ENCODE measurements at regions not wholly inside any gene's neighbourhood (a gene's known extent, or its start where the extent isn't known, plus 50 kb on each side); places are given as distances from the start of the nearest gene placed in this dataset.

GRCh38 chr4:36757580-36758311 lies 476.3 kb downstream of the DTHD1 start (continued):
- TF ChIP-seq CREB5 (CRISPR knock-in tag; IDR thresholded peaks at IDR 0.05) (0 out of 2 replicates have a peak, but pooled peaks have one; percentile 24), RNF2 (IDR thresholded peaks at IDR 0.05) (no peak), THAP12 (CRISPR knock-in tag; IDR thresholded peaks at IDR 0.05) (no peak), CLOCK (CRISPR knock-in tag; IDR thresholded peaks at IDR 0.05; ENCODE audit: borderline replicate concordance) (0 out of 2 replicates have a peak, but pooled peaks have one; percentile 64), LEF1 (IDR thresholded peaks at IDR 0.05) (no peak), MBD2 (IDR thresholded peaks at IDR 0.05; ENCODE audit: borderline replicate concordance, low read depth) (no peak), POLR2H (tag; IDR thresholded peaks at IDR 0.05; ENCODE audit: low read depth) (peak; percentile 74), RFX5 (IDR thresholded peaks at IDR 0.05; ENCODE audit: low read depth, low read length) (no peak), ADNP (tag; IDR thresholded peaks at IDR 0.05) (no peak), NFXL1 (CRISPR knock-in tag; IDR thresholded peaks at IDR 0.05) (peak; percentile 94), E2F3 (CRISPR knock-in tag; IDR thresholded peaks at IDR 0.05) (peak; percentile 52; the same call in 1 of the 2 replicates), ZNF639 (CRISPR knock-in tag; conservative IDR thresholded peaks at IDR 0.05 in 1 of 2, IDR thresholded peaks at IDR 0.05 in 1 of 2) (peak in 1 of 2 experiments; percentile 77; a peak in 2 of 4 replicates), CEBPG (CRISPR knock-in tag; IDR thresholded peaks at IDR 0.05) (no peak), CEBPG (tag; conservative IDR thresholded peaks at IDR 0.05 in 1 of 2, IDR thresholded peaks at IDR 0.05 in 1 of 2) (no peak)
- TF ChIP-seq, protein P1, sequence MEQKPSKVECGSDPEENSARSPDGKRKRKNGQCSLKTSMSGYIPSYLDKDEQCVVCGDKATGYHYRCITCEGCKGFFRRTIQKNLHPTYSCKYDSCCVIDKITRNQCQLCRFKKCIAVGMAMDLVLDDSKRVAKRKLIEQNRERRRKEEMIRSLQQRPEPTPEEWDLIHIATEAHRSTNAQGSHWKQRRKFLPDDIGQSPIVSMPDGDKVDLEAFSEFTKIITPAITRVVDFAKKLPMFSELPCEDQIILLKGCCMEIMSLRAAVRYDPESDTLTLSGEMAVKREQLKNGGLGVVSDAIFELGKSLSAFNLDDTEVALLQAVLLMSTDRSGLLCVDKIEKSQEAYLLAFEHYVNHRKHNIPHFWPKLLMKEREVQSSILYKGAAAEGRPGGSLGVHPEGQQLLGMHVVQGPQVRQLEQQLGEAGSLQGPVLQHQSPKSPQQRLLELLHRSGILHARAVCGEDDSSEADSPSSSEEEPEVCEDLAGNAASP (IDR thresholded peaks at IDR 0.05) = no peak
- TF ChIP-seq, protein P2, sequence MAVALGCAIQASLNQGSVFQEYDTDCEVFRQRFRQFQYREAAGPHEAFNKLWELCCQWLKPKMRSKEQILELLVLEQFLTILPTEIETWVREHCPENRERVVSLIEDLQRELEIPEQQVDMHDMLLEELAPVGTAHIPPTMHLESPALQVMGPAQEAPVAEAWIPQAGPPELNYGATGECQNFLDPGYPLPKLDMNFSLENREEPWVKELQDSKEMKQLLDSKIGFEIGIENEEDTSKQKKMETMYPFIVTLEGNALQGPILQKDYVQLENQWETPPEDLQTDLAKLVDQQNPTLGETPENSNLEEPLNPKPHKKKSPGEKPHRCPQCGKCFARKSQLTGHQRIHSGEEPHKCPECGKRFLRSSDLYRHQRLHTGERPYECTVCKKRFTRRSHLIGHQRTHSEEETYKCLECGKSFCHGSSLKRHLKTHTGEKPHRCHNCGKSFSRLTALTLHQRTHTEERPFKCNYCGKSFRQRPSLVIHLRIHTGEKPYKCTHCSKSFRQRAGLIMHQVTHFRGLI (CRISPR knock-in tag; IDR thresholded peaks at IDR 0.05) = peak; percentile 85; the same call in 1 of the 2 replicates
